ENCODE measurements at regions not wholly inside any gene's neighbourhood (a gene's known extent, or its start where the extent isn't known, plus 50 kb on each side); places are given as distances from the start of the nearest gene placed in this dataset.
"Not testable (repeated sequence)": the region's sequence is repeated elsewhere in the genome, so short reads cannot be mapped to it uniquely, and the experiment has no call there.

GRCh38 chr1:219726480-219727272, 113.8 kb upstream of the ZC3H11B start:
- no peak for DNase-seq (ENCODE audit: low spot score)

GRCh38 chr1:219724440-219724839, 111.5 kb upstream of the ZC3H11B start:
- DNase-seq (ENCODE audit: low spot score) = no peak

DNA sequence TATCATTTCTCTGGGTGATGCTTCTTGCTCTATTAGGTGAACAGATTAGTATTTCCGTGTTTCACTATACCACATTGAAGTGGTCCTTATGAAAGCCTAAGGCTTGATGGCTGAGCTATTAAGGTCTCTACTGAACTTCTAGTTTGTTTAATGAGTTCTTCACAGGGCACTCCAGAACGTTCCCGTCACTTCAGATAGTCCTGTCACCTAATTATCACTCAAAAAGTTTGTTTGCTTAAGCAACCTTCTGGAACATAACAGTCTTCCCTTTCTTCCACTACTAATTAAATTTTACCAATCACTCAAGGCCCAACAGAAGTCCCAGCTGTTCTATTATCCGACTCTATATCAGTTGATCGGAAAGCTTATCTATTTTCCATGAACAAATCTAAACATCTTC, 104.6 kb upstream of the ZC3H11B start:
- no peak for DNase-seq (ENCODE audit: low spot score)

GRCh38 chr1:219716611-219717114, 103.8 kb upstream of the ZC3H11B start:
- no peak for DNase-seq (ENCODE audit: low spot score)

DNA sequence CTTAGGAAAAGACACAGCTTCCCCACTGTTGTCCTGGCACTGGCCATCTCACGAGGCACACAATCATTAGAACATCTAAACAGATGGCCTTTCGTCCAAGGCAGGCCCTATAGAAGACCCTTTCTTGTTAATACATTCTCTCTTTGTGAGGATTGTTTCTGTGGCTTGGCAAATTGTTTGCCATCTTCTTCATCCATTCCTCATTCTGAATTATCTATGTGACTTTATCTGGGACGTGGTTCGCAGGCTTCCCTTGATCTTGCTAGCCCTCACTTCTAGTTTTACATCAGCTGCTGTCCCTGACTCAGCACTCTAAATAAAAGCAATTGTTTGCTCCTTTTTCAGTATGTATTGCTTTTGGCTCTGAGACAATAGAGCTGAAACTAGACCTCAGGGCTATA, 101.1 kb upstream of the ZC3H11B start:
- DNase-seq (ENCODE audit: low spot score) = peak; percentile 33

DNA sequence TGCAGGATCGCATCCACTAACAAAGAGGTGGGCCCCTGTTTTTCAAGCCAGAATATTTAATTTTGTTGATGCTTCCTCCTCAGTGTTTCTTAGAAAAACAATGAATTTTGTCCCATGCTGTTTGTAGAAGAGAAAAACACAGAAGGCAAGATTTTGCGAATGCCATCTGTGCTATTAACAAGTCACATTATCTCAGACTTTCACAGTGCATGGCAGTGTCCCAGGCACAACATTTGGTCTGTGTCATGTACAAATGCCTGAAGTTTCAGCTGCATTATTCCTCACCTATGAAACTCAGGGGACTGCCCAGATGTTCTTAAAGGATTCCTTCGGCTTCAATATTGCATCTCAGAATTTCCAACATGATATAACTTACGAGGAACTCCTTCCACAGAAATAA, 99.6 kb upstream of the ZC3H11B start:
- DNase-seq (ENCODE audit: low spot score) = peak; percentile 48

GRCh38 chr1:219710529-219711194, 97.8 kb upstream of the ZC3H11B start:
- no peak for DNase-seq (ENCODE audit: low spot score)

DNA sequence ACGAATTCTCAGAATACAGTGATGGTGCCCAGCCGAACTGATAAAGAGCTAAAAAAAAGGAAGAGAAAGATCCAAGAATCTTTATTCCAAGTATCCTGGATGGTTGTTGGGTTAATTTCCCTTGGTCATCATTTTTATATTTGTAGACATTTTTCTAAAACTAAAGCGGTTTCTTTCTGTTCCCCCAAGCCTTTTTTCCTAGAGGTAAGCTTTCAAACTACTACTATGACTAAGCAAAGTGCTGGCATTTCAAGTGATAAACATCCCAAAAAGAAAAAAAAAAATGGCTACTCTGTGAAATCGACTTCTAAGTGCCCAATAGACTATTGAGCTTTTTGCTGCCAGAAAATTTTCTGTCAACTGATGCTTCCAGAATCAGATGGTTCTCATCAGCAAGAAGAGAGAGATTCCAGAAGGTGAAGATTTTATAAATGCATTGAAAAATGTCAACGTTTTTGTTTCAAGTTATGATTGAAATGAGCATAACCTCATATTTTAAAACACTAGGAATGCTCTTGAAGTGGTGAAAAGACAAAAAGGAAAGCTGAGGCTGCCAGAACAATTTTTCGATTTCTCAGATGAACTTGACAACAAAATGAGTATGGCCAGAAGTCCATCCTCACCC, 96.1 kb upstream of the ZC3H11B start:
- DNase-seq (ENCODE audit: low spot score) = no peak

- DNase-seq (ENCODE audit: low spot score) = not testable (repeated sequence)
Observed at GRCh38 chr1:219707885-219708284, 95.0 kb upstream of the ZC3H11B start.

- DNase-seq (ENCODE audit: low spot score) = not testable (repeated sequence)
Observed at GRCh38 chr1:219704331-219704730, 91.4 kb upstream of the ZC3H11B start.

DNA sequence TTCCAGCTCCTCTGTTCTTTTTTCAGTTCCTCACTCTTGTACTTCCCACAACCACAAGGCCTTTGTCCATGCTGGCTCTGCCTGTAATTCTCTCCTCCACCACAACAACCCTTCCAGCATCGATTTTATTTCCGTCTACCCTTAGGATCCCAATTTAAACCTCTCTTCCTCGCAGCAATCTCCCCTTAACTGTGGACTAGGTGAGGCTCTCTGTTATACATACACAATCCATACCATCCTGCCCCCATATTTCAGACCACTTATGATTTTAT, 90.4 kb upstream of the ZC3H11B start:
- no peak for DNase-seq (ENCODE audit: low spot score)

GRCh38 chr1:219701476-219701875, 88.6 kb upstream of the ZC3H11B start:
- no peak for DNase-seq (ENCODE audit: low spot score)

- no peak for DNase-seq (ENCODE audit: low spot score)
Observed at GRCh38 chr1:219699870-219700269, 87.0 kb upstream of the ZC3H11B start.

DNA sequence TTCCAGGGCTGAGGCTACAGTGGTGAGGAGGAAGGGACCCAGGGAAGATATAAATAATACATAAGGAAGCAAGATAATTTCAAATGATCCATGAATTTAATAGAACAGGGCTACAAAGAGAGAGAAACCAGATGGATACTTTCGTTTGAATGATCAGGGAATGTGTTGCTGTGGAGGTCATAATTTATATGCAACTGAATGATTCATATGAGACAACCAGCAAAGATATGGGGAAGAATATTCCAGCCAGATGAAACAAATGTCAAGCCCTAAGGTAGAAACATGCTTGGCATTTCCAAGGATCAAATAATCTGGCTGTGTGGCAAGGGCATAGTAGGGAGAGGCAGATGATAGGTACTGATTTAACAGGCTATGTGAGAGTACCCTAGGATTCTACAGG, 84.8 kb upstream of the ZC3H11B start:
- no peak for DNase-seq (ENCODE audit: low spot score)

- no peak for DNase-seq (ENCODE audit: low spot score)
Observed at GRCh38 chr1:219692981-219693380, 80.1 kb upstream of the ZC3H11B start.

DNA sequence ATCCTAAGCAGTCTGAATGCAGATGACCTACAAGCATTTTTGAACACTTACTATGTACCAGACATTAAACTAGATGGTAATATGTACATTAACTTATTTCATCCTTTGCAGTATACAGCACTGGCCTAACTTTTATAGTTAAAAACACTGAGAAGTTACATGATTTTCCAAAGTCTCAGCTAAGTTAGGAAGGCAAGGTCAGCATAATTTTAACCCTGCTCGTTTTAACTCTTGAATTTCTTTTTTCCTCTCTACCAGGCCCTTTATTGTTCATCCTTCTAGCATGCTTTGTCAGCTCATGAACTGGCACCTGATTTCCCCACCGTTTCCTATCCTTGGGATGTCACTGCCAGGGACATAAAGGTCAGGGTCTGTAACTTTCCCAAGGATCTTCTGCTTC, 76.9 kb upstream of the ZC3H11B start:
- no peak for DNase-seq (ENCODE audit: low spot score)

- DNase-seq (ENCODE audit: low spot score) = no peak
Observed at GRCh38 chr1:219687779-219688178, 74.9 kb upstream of the ZC3H11B start.

DNA sequence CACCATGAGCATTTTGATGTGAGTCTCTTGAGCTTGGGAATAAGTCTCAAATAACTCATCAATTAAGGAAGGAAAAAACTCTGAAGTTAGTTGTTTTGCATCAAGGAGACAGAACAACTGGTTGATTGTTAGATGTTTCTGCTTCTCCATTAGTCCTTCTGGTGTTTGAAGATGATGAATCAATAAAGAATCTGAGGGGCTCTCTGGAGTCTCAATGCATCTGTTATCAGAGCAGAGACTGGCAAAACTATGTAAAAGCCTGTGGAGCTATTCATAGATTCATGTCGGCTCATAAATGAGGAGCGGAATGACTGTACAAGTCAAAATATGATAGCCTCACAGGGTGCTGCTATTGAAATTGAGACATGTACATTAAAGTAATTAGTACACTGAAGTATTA, 73.3 kb upstream of the ZC3H11B start:
- DNase-seq (ENCODE audit: low spot score) = no peak

GRCh38 chr1:219682788-219683187, 69.9 kb upstream of the ZC3H11B start:
- peak; percentile 38 for DNase-seq (ENCODE audit: low spot score)

DNA sequence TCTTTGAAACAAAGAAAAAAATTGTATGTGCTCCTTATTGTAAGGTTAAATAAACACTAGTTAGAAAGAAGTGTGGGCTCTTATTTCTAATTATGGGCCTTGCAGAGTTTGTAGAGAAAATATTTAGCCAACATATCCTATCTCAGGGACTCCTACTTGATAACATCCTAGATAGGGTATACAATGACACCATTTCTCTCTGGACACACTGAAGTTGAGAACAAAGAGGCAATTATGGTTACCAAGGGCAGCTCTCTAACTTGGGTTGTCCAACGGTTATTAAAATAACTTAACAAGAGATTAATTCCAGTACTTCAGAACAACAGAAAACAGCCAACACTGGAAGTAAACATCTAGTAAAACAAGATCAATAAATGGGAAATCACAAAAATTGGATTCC, 69.0 kb upstream of the ZC3H11B start:
- no peak for DNase-seq (ENCODE audit: low spot score)

DNA sequence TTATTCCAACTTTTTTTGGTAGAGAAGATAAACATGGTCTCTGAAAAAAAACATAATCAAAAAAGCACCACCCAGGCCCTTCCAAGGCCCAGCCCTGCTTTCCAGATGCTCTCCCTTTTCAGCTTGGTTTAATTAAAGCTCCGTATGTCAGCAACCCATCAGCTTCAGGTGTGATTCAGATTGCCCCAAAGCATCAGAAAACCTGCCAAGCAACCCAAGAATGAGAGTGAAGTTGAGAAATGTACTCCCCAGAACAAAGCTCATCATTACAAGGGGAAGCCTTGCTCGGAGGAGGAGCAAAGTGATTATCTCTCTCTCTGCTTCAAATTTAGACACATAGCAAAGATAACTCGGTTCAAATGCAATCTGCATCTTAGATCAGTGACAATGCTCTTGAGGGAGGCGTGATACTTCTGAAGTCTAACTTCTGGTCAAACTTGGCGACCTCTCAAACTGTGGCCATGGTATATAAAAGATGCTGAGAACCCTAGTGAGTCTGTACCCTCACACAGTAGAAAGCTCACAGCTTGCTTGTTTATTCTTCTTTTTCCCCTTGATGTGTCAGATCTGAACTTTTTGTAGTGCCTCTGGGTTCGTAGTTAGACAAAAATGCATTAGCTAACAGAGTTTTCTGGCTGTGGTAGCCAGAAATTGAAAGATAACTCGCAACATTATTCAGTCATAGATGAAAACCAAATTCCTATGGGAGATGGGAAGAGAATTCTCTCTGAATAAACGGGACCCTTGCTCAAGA, 63.3 kb upstream of the ZC3H11B start:
- DNase-seq (ENCODE audit: low spot score) = no peak

GRCh38 chr1:219670426-219671149, 57.7 kb upstream of the ZC3H11B start:
- no peak for DNase-seq (ENCODE audit: low spot score)
